Naive thymus-derived CD4-positive, alpha-beta T cell (primary cell): ENCODE measurements at regions not wholly inside any gene's neighbourhood (a gene's known extent, or its start where the extent isn't known, plus 50 kb on each side); places are given as distances from the start of the nearest gene placed in this dataset.
A peak's percentile ranks its signal among the peaks of the same experiment; 100 is the strongest.

Experiments used
- ATAC-seq: fragments of 150-1000 bp; cut with Tn5 transposase; 2 replicates; pipeline ENCODE4 v1.10.0; 2021; ENCODE audit warnings: mild to moderate bottlenecking, moderate library complexity
- CTCF ChIA-PET: fragments of 350-600 bp; sonication (Branson Sonifier 250); formaldehyde crosslinking; loops from one replicate; lab custom pipeline; 2021; ENCODE audit warnings: antibody characterized with exemption; lab: Charles Lee
- POLR2A ChIA-PET: fragments of 350-600 bp; sonication (Branson Sonifier 250); formaldehyde crosslinking; loops from one replicate; lab custom pipeline; 2021; ENCODE audit warnings: antibody characterized with exemption, inconsistent platforms; lab: Charles Lee
- DNase-seq, 9 donors: peaks; one replicate each; pipeline versions ENCODE4 v3.0.0 to v3.0.0-alpha.2; 2020 to 2022; ENCODE audit warnings: mixed read lengths in 1 of 9
- H3K27ac ChIP-seq: one replicate; pipeline ENCODE4 v1.7.0; 2013; ENCODE audit warnings: mild to moderate bottlenecking, low read depth, low read length, moderate library complexity
- H3K27me3 ChIP-seq, 2 donors: one replicate each; pipeline ENCODE4 v1.7.0; 2013; ENCODE audit warnings: low read length in 2 of 2, mild to moderate bottlenecking in 2 of 2, moderate library complexity in 2 of 2; ENCODE audit not compliant: control insufficient read depth in 2 of 2, insufficient read depth in 2 of 2
- H3K36me3 ChIP-seq, 3 experiments: 1 replicate in 2 of 3; 2 replicates in 1 of 3; pipeline ENCODE4 v1.7.0; 2013; ENCODE audit warnings: low read length in 3 of 3, mild to moderate bottlenecking in 3 of 3, moderate library complexity in 1 of 3; ENCODE audit not compliant: insufficient read depth in 3 of 3, control insufficient read depth in 2 of 3
- H3K4me1 ChIP-seq, 2 donors: one replicate each; pipeline ENCODE4 v1.7.0; 2013; ENCODE audit warnings: low read length in 2 of 2, mild to moderate bottlenecking in 2 of 2, moderate library complexity in 1 of 2; ENCODE audit not compliant: control insufficient read depth in 2 of 2, insufficient read depth in 2 of 2
- H3K4me3 ChIP-seq: 2 replicates; pipeline ENCODE4 v1.7.0; 2013; ENCODE audit warnings: mild to moderate bottlenecking, low read length
- H3K9me3 ChIP-seq, 3 experiments: 1 replicate in 2 of 3; 2 replicates in 1 of 3; pipeline ENCODE4 v1.7.0; 2013; ENCODE audit warnings: low read length in 3 of 3; ENCODE audit not compliant: control insufficient read depth in 2 of 3
- H3K27ac Mint-ChIP-seq, 9 donors: one replicate each; pipeline ENCODE4 v1.8.0; 2020 to 2022; ENCODE audit warnings: mixed read lengths in 9 of 9, mild to moderate bottlenecking in 8 of 9, moderate library complexity in 5 of 9, inconsistent platforms in 2 of 9
- H3K27me3 Mint-ChIP-seq, 5 donors: one replicate each; pipeline ENCODE4 v1.8.0; 2021 to 2022; ENCODE audit warnings: mixed read lengths in 5 of 5, mild to moderate bottlenecking in 1 of 5
- H3K36me3 Mint-ChIP-seq, 5 donors: one replicate each; pipeline ENCODE4 v1.8.0; 2020 to 2022; ENCODE audit warnings: mixed read lengths in 5 of 5, mild to moderate bottlenecking in 3 of 5, inconsistent platforms in 1 of 5
- H3K4me1 Mint-ChIP-seq, 7 donors: one replicate each; pipeline ENCODE4 v1.8.0; 2020 to 2022; ENCODE audit warnings: mixed read lengths in 7 of 7, mild to moderate bottlenecking in 3 of 7, inconsistent platforms in 1 of 7
- H3K4me3 Mint-ChIP-seq, 10 donors: one replicate each; pipeline ENCODE4 v1.8.0; 2020 to 2022; ENCODE audit warnings: mild to moderate bottlenecking in 10 of 10, mixed read lengths in 10 of 10, moderate library complexity in 6 of 10, inconsistent platforms in 2 of 10
- H3K9me3 Mint-ChIP-seq, 11 donors: one replicate each; pipeline ENCODE4 v1.8.0; 2020 to 2022; ENCODE audit warnings: mixed read lengths in 11 of 11, mild to moderate bottlenecking in 4 of 11, inconsistent platforms in 1 of 11, moderate library complexity in 1 of 11
- intact Hi-C, 2 donors: fragments of 100-400 bp; cut with micrococcal nuclease; formaldehyde crosslinking; loops; one replicate each; pipeline ENCODE4 v1.15.1; 2023

GRCh38 chr6:44029444-44030185, 97.6 kb downstream of the MRPL14 start:
- H3K27me3 ChIP-seq, result no peaks in the 10 kb centered on the region
- CTCF ChIA-PET, result no interaction called here
- Mint-ChIP-seq H3K4me1 (peaks cover 0 to 3% (median 0%) of the 10 kb centered on the region in 7 donors), H3K4me3 (no peak overlapping the region), H3K36me3 (no peaks in the 10 kb centered on the region), H3K27ac (no peak overlapping the region), H3K9me3 (no peaks in the 10 kb centered on the region), H3K27me3 (peaks cover 4 to 35% (median 13%) of the 10 kb centered on the region in 5 donors)
- POLR2A ChIA-PET, result no interaction called here
- no peak overlapping the region for H3K4me3 ChIP-seq
- intact Hi-C loops, result no loop called here
- no peak for DNase-seq
- H3K9me3 ChIP-seq, result no peaks in the 10 kb centered on the region
- no peak for ATAC-seq
- H3K27ac ChIP-seq, result no peak overlapping the region
- no peaks in the 10 kb centered on the region for H3K36me3 ChIP-seq
- no peaks in the 10 kb centered on the region for H3K4me1 ChIP-seq

GRCh38 chr6:44028789-44029310, 98.4 kb downstream of the MRPL14 start:
- DNase-seq (no peak), ATAC-seq (no peak)
- intact Hi-C loops, result no loop called here
- Mint-ChIP-seq H3K36me3 (no peaks in the 10 kb centered on the region), H3K27me3 (peaks cover 4 to 35% (median 13%) of the 10 kb centered on the region in 5 donors), H3K4me1 (peaks cover 0 to 6% (median 0%) of the 10 kb centered on the region in 7 donors), H3K4me3 (no peak overlapping the region), H3K27ac (no peak overlapping the region), H3K9me3 (no peaks in the 10 kb centered on the region)
- Histone ChIP-seq H3K4me3 (no peak overlapping the region), H3K36me3 (no peaks in the 10 kb centered on the region), H3K27me3 (no peaks in the 10 kb centered on the region), H3K27ac (no peak overlapping the region), H3K9me3 (no peaks in the 10 kb centered on the region), H3K4me1 (no peaks in the 10 kb centered on the region)
- CTCF ChIA-PET, result no interaction called here
- POLR2A ChIA-PET, result no interaction called here

GRCh38 chr6:44025226-44025625, 102.0 kb downstream of the MRPL14 start:
- intact Hi-C loops, result no loop called here
- H3K27me3 ChIP-seq, result no peaks in the 10 kb centered on the region
- no peak overlapping the region for H3K27ac Mint-ChIP-seq
- H3K4me1 ChIP-seq, result no peaks in the 10 kb centered on the region
- ChIA-PET POLR2A (no interaction called here), CTCF (no interaction called here)
- ATAC-seq (no peak), DNase-seq (no peak)
- H3K27me3 Mint-ChIP-seq, result peaks cover 13 to 22% (median 20%) of the 10 kb centered on the region in 5 donors
- no peaks in the 10 kb centered on the region for H3K9me3 ChIP-seq
- H3K4me3 Mint-ChIP-seq, result no peak overlapping the region
- H3K9me3 Mint-ChIP-seq, result no peaks in the 10 kb centered on the region
- H3K27ac ChIP-seq, result no peak overlapping the region
- no peaks in the 10 kb centered on the region for H3K36me3 ChIP-seq
- no peaks in the 10 kb centered on the region for H3K36me3 Mint-ChIP-seq
- peaks cover 0 to 6% (median 0%) of the 10 kb centered on the region in 7 donors for H3K4me1 Mint-ChIP-seq
- H3K4me3 ChIP-seq, result no peak overlapping the region

GRCh38 chr6:44024574-44025219, 102.6 kb downstream of the MRPL14 start:
- Histone ChIP-seq H3K4me1 (no peaks in the 10 kb centered on the region), H3K27me3 (no peaks in the 10 kb centered on the region), H3K36me3 (no peaks in the 10 kb centered on the region), H3K4me3 (no peak overlapping the region), H3K27ac (no peak overlapping the region), H3K9me3 (no peaks in the 10 kb centered on the region)
- H3K4me1 Mint-ChIP-seq, result peaks cover 0 to 6% (median 0%) of the 10 kb centered on the region in 7 donors
- no peak for ATAC-seq
- H3K9me3 Mint-ChIP-seq, result no peaks in the 10 kb centered on the region
- H3K27me3 Mint-ChIP-seq, result peaks cover 13 to 21% (median 17%) of the 10 kb centered on the region in 5 donors
- CTCF ChIA-PET, result no interaction called here
- DNase-seq, result no peak
- H3K27ac Mint-ChIP-seq, result no peak overlapping the region
- intact Hi-C loops, result no loop called here
- no peaks in the 10 kb centered on the region for H3K36me3 Mint-ChIP-seq
- no peak overlapping the region for H3K4me3 Mint-ChIP-seq
- POLR2A ChIA-PET, result no interaction called here

- Mint-ChIP-seq H3K9me3 (peaks cover 0 to under 1% (median 0%) of the 10 kb centered on the region in 11 donors), H3K27me3 (peaks cover 9 to 21% (median 16%) of the 10 kb centered on the region in 5 donors), H3K36me3 (peaks cover 0 to 1% (median 0%) of the 10 kb centered on the region in 5 donors), H3K4me1 (peaks cover 0 to 6% (median 0%) of the 10 kb centered on the region in 7 donors), H3K27ac (no peak overlapping the region), H3K4me3 (no peak overlapping the region)
- CTCF ChIA-PET, result no interaction called here
- intact Hi-C loops, result no loop called here
- ATAC-seq, result no peak
- Histone ChIP-seq H3K27ac (no peak overlapping the region), H3K9me3 (no peaks in the 10 kb centered on the region), H3K4me3 (no peak overlapping the region), H3K27me3 (no peaks in the 10 kb centered on the region), H3K4me1 (no peaks in the 10 kb centered on the region), H3K36me3 (no peaks in the 10 kb centered on the region)
- DNase-seq, result no peak
- POLR2A ChIA-PET, result no interaction called here
Observed at GRCh38 chr6:44023586-44024454, 103.4 kb downstream of the MRPL14 start.

GRCh38 chr6:44022671-44023352, 104.4 kb downstream of the MRPL14 start:
- Histone ChIP-seq H3K4me3 (no peak overlapping the region), H3K36me3 (no peaks in the 10 kb centered on the region), H3K4me1 (no peaks in the 10 kb centered on the region), H3K27ac (no peak overlapping the region), H3K9me3 (no peaks in the 10 kb centered on the region), H3K27me3 (no peaks in the 10 kb centered on the region)
- CTCF ChIA-PET, result no interaction called here
- Mint-ChIP-seq H3K27ac (peak overlapping the region in 2 of 9 donors; percentile 3 to 8), H3K4me3 (no peak overlapping the region), H3K27me3 (peaks cover 6 to 21% (median 13%) of the 10 kb centered on the region in 5 donors), H3K4me1 (peaks cover 0 to 6% (median 0%) of the 10 kb centered on the region in 7 donors), H3K36me3 (peaks cover 0 to 4% (median 0%) of the 10 kb centered on the region in 5 donors), H3K9me3 (peaks cover 0 to 2% (median 0%) of the 10 kb centered on the region in 11 donors)
- intact Hi-C loops, result no loop called here
- POLR2A ChIA-PET, result no interaction called here
- DNase-seq, result no peak
- no peak for ATAC-seq
